Renal cortical epithelial cell (primary cell): ENCODE measurements at regions not wholly inside any gene's neighbourhood (a gene's known extent, or its start where the extent isn't known, plus 50 kb on each side); places are given as distances from the start of the nearest gene placed in this dataset.

Source experiments
- DNase-seq: peaks from one replicate; pipeline ENCODE4 v3.0.0-alpha.2; 2011; ENCODE audit warnings: low read depth

DNA sequence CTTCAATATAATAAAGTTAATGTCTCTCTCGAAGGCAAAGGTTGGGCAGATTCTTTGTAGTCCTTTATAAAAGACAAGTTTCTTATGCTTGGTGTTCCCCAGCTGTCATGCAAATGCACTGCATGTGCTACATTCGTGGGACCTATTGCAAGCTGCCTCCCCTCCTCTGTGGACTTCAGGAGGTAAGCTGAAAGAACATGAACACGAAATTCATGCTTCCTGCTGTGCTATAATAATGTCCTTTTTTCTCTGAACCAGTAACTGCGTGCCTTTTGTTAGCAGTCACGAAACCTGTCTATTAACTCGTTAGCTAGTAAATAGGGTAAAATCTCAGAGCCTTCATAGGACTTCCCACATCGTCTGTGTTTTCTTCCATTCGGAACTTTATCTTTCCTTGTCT is 363.5 kb downstream of the CDH9 start:
- no peak for DNase-seq

- no peak for DNase-seq
These were observed 368.9 kb downstream of the CDH9 start for GRCh38 chr5:26669523-26669922.

GRCh38 chr5:26669031-26669430 is 369.4 kb downstream of the CDH9 start:
- DNase-seq = no peak

- DNase-seq = no peak
These were observed 372.0 kb downstream of the CDH9 start for GRCh38 chr5:26666371-26666770.

DNA sequence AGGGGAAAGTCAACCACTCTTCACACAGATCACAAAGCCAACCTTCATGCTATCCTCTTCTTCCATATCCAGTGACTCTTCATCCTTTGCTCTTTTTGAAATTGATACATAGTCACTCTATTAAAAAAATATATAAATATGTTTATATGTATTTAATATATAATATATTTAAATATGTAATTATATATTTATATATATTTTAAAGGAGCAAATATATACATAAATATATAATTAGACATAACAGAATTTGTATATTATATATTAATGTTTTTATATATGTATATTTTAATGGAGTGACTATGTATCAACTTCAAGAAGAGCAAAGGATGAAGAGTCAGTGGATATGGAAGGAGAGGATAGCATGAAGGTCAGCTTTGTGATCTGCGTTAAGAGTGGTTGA is 374.9 kb downstream of the CDH9 start:
- no peak for DNase-seq

DNA sequence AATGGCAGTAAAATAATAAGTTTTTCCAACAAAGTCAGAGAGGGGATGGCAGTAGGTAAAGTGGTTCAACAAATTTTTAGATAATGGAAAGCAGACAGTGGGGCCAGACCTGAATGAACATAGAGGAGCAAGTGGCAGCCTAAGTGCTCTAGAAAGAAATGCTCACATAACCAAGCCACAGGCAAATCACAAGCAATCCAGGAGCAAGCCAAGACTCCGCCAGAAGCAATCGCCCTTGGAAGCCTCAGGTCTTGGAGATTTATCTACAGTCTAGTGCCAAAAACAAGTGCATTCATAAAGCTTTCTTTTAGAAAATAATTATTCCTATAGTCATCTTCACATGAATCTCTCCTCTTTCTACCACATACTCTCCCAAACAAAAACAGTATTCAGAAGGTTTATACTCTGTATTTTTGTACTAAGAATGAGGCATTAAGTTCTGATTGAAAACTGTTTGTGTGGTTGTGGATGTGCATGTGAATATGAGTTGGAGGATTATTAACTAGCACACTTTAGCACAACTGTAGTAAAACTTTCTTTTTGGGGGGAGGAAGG is 375.5 kb downstream of the CDH9 start:
- DNase-seq = no peak

- DNase-seq = no peak
These were observed 378.3 kb downstream of the CDH9 start for GRCh38 chr5:26660116-26660515.

- no peak for DNase-seq
These were observed 389.4 kb downstream of the CDH9 start for GRCh38 chr5:26649000-26649399.

GRCh38 chr5:26647781-26648180 is 390.6 kb downstream of the CDH9 start:
- no peak for DNase-seq

GRCh38 chr5:26645659-26646058 is 392.7 kb downstream of the CDH9 start:
- no peak for DNase-seq

- DNase-seq = no peak
These were observed 396.9 kb downstream of the CDH9 start for GRCh38 chr5:26641492-26641891.

- no peak for DNase-seq
These were observed 413.3 kb downstream of the CDH9 start for GRCh38 chr5:26625099-26625498.

GRCh38 chr5:26622947-26623346 is 415.4 kb downstream of the CDH9 start:
- no peak for DNase-seq

DNA sequence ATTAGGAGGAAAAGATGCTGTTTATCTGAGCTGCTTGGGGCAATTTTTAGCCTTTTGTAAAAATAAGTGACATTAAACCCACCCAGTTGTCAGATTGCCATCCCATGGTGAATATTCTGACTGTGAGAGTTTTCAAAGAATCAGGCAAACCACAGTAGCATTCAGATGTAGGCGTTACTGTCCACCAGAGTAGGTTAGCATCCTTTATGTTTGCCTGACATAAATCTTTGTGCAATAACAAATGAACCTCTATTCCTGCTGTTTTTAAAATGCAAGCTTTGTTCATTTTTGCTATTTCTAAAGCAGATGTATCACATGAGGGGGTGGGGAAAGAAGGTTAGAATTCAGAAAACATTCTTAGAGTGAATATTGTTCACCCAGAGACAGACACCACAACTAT is 427.8 kb downstream of the CDH9 start:
- DNase-seq = no peak

DNA sequence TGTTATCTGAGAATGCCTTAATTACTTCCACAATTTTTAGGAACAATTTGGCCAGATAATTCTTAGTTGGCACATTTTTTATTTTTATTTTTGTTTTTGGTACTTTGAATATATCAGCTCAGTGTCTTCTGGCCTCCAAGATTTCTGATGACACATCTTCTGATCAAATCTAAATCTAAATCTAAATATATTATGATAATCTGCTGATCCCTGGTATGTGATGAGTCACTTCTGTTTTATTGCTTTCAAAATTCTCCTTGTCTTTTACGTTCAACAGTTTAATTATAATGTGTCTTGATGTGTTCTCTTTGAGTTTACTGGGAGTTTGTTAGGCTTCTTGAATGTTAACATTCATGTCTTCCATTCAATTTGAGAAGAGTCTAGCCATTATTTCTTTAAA is 436.8 kb downstream of the CDH9 start:
- DNase-seq = no peak

- DNase-seq = no peak
These were observed 455.9 kb downstream of the CDH9 start for GRCh38 chr5:26582350-26583045.

DNA sequence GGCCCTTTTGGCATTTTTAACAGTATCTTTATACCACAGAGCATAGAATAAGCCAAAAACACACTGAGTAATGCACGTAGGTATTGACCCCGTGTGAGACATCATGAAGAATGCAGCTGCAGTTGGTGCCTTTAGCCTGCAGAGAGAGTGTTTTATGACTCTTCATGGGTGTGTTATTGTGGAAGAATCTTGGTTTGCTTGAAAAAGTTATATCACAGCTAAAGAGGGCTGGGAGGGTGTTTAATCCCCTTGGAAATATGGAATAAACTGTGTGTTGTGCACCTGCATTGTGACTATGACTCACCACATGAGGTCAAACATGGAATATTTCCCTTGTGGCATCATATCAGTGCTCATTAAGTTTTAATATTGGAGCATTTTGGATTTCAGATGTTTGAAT is 458.7 kb downstream of the CDH9 start:
- no peak for DNase-seq

DNA sequence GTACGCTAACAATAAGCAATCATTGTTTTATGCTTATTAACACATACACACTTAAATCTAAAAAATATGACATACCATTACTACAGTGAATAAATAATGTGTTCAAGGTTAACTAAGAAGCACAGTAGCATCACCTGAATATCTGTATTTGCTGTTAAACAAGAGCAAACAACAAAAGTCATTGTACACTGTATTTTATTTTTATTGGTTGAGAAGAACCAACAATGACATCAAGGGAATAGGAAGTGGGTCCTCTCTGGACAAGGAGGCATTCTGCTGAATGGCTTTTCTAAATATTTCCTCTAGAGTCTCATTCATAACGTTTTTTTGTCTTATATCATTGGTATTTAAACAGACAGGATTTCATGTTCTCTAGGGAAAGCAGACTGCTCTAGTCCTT is 460.4 kb downstream of the CDH9 start:
- no peak for DNase-seq

- DNase-seq = no peak
These were observed 465.9 kb downstream of the CDH9 start for GRCh38 chr5:26572480-26572879.

DNA sequence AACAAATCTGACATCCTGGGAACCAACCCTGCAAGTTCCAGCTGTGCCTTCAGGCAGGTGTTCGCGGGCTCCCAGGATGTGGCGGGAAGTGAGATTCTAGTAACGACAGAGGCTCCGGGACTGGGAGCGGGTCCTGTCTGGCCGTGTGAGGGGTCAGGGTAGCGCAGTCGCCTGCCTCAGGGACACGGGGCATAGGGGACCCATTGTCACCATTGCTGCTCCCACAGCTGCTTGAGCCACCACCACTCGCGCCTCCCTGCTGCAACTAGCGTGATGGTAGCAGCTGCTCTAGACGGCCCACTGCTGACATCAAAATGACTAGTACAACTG is 468.5 kb downstream of the CDH9 start:
- DNase-seq = no peak

- DNase-seq = no peak
These were observed 469.0 kb downstream of the CDH9 start for GRCh38 chr5:26569241-26569928.

DNA sequence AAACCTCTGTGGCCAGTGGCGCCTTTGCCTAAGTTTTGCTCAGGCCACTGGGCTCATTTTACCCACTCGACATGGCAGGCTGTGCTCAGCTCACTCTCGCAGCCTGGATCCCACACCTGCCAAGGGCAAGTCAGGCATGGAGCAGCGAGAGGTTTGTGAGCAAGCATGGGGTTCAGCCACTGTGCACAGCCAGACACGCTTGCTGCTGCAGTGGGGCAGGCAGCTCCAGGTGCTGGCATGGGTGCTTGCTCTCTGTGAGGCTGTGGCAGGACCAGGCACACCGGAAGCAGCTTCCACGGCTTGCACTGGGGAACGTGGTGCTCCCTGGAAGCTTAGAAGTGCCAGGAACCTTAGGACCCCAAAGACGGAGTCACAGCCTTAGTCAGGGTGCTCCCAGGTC is 470.1 kb downstream of the CDH9 start:
- DNase-seq = no peak

DNA sequence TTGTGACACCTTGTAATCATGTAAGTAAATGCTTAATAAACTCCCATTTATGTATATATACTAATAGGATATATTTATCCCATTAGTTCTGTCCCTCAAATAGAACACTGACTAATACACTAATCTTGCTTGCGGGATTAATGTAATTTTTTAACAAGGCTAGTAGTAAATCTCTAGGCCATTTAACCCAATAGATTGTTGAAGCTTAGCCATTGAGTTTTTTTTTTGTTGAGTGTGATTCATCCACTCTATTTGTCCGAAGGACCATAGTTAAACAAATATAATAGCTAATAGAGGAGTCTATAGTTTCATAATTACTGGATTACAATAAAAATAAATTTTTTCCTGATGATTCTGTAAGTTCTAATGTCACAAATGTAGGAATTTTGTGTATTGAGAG is 474.4 kb downstream of the CDH9 start:
- DNase-seq = no peak

DNA sequence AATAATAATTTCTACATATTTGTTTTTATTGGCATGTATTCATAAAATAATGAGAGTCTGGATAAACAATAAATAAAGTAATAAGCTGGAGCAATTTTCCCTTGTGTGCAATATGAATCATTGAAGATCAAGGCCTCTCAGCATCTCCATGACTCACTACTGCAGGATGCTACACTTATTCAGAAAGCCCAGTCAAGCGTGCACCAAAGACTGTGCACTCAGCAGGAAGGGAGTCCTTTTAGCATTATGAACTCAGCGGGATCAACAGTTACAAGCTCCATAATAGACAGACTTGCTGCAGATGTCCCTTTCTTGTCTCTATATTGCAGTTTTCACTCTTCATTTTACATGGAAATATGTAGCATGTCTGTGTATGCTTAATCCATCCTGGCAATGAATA is 485.3 kb downstream of the CDH9 start:
- DNase-seq = peak; percentile 61
